Anterior cingulate cortex (tissue), 58 donors: ENCODE measurements at regions not wholly inside any gene's neighbourhood (a gene's known extent, or its start where the extent isn't known, plus 50 kb on each side); places are given as distances from the start of the nearest gene placed in this dataset.
A peak's percentile ranks its signal among the peaks of the same experiment; 100 is the strongest.

ENCODE experiments used
- DNase-seq, 58 donors: peaks; one replicate each; lab custom pipeline; 2025; lab: John Stamatoyannopoulos, UW

GRCh38 chr3:71986606-71987005, 201.7 kb upstream of the PROK2 start:
- no peak for DNase-seq

DNA sequence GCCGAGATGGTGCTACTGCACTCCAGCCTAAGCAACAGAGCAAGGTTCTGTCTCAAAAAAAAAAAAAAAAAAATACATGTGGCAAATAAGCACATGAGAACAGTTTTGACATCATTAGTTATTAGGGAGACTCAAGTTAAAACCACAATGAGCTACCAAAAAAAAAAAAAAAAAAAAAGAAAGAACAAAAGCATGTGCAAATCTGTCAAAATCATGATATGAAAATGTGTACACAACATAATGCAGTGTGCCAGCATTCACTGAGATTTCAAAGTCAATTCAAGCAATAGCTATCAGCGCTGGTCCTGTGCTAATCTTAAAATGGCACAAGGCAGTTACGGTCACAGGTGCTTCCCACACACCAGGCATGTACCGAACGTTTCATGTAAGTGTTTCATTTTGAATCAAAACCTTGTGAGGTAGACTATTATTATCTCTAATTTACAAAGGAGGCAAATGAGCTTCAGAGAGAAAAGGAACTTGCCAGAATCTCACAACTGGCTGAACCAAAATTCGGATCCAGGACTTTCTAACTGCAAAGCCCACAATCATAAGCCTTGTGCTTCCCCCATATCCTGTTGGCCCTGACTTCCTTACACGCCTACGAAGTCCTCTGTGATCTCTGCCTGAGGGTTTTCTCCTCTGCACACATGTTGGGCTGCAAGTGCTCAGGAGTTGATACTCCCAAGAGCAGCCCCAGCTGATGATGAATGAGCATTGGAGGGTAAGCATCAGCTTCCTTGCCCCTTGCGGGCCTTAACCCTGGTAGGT, 200.1 kb upstream of the PROK2 start:
- DNase-seq = peak in 1 of 58 donors; percentile 10

GRCh38 chr3:71983694-71984093, 198.7 kb upstream of the PROK2 start:
- no peak for DNase-seq

DNA sequence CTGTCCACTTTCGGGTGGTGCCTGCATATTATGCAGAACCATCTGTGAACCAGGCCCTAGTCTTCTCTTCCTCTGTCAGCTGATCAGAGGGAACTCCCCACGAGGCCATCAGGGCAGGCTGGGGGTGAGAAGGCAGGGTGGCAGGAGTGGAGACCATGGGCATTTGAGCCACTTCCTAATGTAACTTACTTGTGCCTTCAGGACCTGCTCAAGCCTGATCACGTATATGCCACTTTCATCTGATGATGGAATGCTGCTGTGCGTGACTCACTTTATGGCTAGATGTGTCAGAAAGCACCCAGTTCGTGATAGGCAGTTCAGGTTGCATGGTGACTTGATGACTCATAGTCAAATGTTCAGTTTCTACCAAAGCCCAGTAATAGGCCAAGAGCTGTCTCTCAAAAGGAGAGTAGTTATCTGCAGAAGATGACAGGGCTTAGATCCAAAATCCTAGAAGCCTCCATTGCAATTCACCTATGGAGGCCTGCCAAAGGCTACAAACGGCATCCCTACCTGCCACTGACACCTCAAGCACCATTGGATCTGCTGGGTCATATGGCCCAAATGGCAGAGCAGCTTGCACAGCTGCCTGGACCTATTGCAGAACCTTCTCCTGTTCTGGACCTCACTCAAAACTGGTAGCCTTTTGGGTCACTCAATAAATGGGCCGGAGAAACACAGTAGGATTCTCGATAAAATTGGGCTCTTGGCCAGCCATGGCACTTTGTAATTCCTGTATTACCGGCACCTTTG, 197.7 kb upstream of the PROK2 start:
- peak in 1 of 58 donors; percentile 5 for DNase-seq

DNA sequence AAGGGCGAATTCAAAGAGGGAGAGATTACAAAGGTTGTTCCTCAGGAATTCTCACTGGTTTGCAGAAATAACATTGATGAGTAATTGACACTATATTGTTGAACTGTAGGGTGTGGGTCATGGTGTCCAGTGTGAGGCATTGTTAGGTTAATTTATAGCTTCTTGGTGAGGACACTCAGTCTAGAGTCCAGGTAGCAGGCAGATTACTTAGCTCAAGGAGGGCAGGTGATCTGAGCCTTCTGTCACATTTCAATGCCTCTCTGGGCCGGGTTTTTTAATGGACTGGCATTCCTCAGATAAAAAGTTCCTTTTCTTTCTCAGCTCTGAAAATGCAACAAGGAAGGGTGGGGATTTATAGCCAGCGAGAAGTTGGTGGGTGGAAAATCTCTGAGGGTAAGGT, 194.2 kb upstream of the PROK2 start:
- DNase-seq = no peak

DNA sequence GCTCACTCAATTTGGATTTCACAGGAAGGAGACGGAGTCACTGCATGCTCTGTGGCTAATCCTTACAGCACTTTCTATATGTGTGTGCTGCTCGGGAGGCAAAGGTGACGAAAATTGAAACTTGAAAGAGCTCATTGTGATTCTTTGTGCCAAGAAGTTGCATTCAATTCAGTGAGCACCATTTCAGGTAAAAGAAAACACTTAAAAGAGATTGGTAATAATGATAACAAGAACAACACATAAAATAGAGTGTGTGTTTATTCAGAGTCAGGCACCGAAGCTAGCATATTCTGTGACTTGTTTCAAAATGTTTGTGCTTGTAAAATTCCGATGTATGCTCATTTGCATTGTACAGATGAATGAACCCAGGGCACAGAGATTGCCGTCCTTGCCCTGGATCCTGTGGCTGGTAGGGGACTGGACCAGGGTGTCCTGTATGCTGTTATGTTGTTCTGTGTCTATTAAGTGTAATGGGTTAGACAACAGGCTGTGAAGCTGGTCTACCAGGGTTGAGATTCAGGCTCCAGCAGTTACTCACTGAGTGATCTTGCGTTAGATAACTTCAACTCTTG, 193.3 kb upstream of the PROK2 start:
- no peak for DNase-seq

DNA sequence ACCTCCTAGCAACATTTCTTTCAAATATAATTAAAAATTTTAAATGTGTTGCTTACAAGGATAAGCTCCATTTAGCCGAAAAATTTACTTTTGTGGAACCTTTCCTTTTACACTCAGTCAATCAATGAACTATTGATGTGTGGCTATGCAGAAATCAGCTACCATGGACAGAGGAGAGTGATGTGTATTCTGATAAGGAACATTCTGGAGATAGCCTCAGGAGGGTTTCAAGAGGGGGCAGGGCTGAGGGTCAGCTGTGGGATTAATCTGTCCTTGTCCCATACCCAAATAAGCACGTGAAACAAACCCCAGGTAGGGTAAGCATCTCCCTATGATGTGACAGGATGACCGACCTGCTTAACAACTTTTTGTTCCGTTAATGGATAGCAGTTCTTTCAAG, 192.6 kb upstream of the PROK2 start:
- no peak for DNase-seq

DNA sequence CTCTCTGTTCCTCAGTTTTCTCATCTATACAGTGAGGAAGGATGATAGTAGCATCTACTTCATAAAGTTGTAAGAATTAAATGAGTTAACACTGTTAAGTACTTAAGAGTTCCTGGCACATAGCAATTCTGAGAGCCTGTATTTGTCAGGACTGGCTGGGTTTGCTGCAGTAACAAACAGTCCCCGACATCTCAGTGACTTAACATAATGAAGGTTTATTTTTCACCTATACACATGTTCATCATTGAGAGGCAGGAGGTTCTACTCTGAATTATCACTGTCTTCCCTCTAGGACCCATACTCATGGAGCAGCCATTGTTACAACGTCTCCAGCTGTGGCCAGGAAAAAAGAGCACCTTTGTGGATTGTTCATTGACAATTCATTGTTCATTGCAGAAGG, 190.6 kb upstream of the PROK2 start:
- peak in 1 of 58 donors; percentile 11 for DNase-seq

- no peak for DNase-seq
These were observed 189.8 kb upstream of the PROK2 start for GRCh38 chr3:71974786-71975185.

DNA sequence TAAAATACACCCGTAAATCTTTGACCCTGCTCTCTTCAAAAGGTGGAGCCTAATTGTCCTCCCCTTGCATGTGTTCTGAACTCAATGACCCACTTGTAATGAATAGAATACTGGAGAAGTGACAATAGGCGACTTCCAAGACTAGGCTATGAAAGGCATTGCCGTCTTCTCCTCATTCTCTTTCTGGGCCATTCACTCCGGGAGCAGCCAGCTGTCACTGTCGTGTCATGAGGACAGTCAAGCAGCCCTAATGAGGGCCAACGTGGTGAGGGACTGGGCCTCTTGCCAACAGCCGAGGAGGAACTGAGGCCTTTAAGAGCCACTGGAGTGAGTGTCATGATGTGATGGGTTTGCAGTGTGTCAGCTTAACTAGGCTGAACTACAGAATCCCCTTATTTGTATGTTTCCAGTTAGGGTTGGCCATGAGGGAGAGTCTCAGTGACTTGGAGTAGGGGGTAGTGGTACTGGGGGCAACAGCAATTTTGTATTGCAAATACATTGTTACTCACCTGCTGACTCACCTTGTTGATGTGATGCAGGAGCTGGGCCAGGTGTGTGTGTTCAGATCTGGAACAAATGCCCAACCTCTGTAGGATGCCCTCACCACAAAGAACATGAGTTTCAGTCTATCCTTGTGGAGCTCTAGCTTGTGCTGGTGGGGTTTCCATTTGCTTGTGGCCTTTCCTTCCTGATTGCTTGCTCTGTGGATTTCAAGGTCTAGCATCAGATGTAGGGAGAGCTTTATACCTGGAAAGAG, 188.5 kb upstream of the PROK2 start:
- DNase-seq = peak in 25 of 58 donors; percentile 1 to 61 (median 13)

GRCh38 chr3:71972031-71972430, 187.1 kb upstream of the PROK2 start:
- no peak for DNase-seq

- DNase-seq = no peak
These were observed 183.6 kb upstream of the PROK2 start for GRCh38 chr3:71968544-71968943.

- no peak for DNase-seq
These were observed 181.2 kb upstream of the PROK2 start for GRCh38 chr3:71966185-71966584.

GRCh38 chr3:71964170-71964569, 179.2 kb upstream of the PROK2 start:
- no peak for DNase-seq

- no peak for DNase-seq
These were observed 177.8 kb upstream of the PROK2 start for GRCh38 chr3:71962561-71963240.

GRCh38 chr3:71961891-71962290, 176.9 kb upstream of the PROK2 start:
- no peak for DNase-seq

- no peak for DNase-seq
These were observed 176.4 kb upstream of the PROK2 start for GRCh38 chr3:71961378-71961777.

GRCh38 chr3:71958533-71958932, 173.6 kb upstream of the PROK2 start:
- DNase-seq = no peak

GRCh38 chr3:71956716-71957115, 171.8 kb upstream of the PROK2 start:
- DNase-seq = peak in 2 of 58 donors; percentile 1 to 3

- DNase-seq = no peak
These were observed 171.1 kb upstream of the PROK2 start for GRCh38 chr3:71956069-71956340.
